ENCODE measurements at regions not wholly inside any gene's neighbourhood (a gene's known extent, or its start where the extent isn't known, plus 50 kb on each side); places are given as distances from the start of the nearest gene placed in this dataset.

DNA sequence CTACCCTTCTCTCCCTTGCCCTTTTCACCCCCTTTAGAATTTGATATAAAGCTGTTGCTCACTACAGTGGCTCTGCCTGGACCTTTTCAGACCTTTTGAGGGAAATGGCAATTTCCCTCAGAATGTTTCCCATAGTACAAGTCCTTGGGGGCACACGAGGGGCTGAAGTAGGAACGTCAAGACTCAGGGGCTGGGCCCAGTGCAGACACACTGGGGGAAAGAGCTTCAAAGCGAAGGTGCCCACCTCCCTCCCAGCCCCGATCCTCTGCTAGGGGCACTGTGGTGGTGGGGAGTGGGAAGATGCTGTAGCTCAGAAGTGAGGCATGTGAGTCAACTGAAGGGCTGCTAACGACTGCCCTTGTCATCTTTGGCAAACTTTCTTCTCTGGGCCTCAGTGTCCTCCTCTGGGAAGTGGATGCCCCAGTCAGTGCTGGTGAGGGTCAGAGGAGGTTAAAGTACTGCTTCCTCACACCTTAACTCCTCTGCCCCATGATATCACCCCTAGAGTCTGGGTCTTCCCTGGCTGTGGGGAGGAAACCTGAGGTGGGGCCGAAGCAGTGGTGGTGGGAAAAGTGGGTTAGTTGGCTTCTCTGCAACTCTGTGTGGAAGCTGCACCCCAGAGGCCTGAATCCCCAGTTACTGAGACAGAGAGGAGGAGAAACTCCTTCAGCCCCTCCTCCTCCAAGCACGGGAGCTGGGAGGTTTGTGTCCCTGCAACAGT, 425.3 kb upstream of the B3GAT1 start:
- H3K4me3 Mint-ChIP-seq = no peak overlapping the region
- intact Hi-C loops (cut with micrococcal nuclease) = no loop called here
- no peak for ATAC-seq (ENCODE audit: low read depth)
- ChIA-PET CTCF (no interaction called here), POLR2A (no interaction called here)
- DNase-seq = no peak
- TF ChIP-seq, protein P1, sequence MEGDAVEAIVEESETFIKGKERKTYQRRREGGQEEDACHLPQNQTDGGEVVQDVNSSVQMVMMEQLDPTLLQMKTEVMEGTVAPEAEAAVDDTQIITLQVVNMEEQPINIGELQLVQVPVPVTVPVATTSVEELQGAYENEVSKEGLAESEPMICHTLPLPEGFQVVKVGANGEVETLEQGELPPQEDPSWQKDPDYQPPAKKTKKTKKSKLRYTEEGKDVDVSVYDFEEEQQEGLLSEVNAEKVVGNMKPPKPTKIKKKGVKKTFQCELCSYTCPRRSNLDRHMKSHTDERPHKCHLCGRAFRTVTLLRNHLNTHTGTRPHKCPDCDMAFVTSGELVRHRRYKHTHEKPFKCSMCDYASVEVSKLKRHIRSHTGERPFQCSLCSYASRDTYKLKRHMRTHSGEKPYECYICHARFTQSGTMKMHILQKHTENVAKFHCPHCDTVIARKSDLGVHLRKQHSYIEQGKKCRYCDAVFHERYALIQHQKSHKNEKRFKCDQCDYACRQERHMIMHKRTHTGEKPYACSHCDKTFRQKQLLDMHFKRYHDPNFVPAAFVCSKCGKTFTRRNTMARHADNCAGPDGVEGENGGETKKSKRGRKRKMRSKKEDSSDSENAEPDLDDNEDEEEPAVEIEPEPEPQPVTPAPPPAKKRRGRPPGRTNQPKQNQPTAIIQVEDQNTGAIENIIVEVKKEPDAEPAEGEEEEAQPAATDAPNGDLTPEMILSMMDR (IDR thresholded peaks at IDR 0.05) = no peak
- no peaks in the 10 kb centered on the region for H3K9me3 Mint-ChIP-seq
- H3K36me3 Mint-ChIP-seq (ENCODE audit: low read depth) = no peaks in the 10 kb centered on the region
- no peak overlapping the region for H3K27ac Mint-ChIP-seq
- H3K27me3 Mint-ChIP-seq = peaks cover 4% of the 10 kb centered on the region
- no peaks in the 10 kb centered on the region for H3K4me1 Mint-ChIP-seq

DNA sequence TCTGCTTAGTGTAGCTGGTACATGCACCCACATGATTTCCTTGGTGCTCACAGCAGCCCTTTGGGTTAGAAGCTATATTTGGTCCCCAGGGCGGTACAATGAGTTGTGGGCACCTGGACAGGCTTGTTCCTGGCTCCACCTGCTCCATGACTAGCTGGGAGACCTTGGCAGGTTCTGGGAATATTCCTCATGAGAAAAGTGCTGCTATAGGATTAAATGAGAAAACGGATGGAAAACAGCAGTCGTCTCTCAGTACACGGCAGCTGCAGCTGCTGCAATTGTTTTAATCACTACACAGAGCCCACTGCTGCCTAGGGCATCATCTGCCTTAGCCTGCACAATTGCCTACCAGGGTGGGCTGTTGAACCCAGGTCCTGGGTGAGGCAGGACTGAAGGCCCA, 424.5 kb upstream of the B3GAT1 start:
- peaks cover under 1% of the 10 kb centered on the region for H3K27me3 Mint-ChIP-seq
- POLR2A ChIA-PET = no interaction called here

DNA sequence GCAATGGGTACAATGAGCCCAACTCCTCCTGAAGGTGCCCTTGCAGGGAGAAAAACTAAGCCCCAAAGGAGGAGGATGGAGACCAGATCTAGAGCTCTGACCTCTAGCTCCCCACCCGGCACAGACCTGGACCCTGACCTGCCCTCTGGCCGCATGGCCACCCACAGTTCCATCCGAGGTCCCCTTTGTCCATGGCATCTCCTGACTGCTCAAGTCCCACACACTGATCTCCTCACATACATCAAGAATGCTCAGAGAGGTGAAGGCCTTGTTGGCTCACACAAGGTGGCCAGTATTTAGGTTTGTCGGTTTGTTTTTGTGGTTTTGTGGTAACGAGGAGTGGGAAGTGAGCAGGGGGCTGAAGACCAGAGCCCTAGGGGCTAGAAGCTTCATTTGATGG, 423.5 kb upstream of the B3GAT1 start:
- TF ChIP-seq, protein P1 (IDR thresholded peaks at IDR 0.05) = no peak
- DNase-seq (no peak), ATAC-seq (ENCODE audit: low read depth) (no peak)
- Mint-ChIP-seq H3K27ac (no peak overlapping the region), H3K9me3 (peaks cover 4% of the 10 kb centered on the region), H3K27me3 (no peaks in the 10 kb centered on the region), H3K4me3 (no peak overlapping the region), H3K36me3 (ENCODE audit: low read depth) (no peaks in the 10 kb centered on the region), H3K4me1 (no peaks in the 10 kb centered on the region)
- POLR2A ChIA-PET = no interaction called here
- intact Hi-C loops (cut with micrococcal nuclease) = no loop called here
- CTCF ChIA-PET = no interaction called here

More for the DNA sequence above, 424.5 kb upstream of the B3GAT1 start:
- ATAC-seq (ENCODE audit: low read depth) (no peak), DNase-seq (no peak)
- H3K4me3 Mint-ChIP-seq = no peak overlapping the region
- H3K9me3 Mint-ChIP-seq = peaks cover 2% of the 10 kb centered on the region
- H3K36me3 Mint-ChIP-seq (ENCODE audit: low read depth) = no peaks in the 10 kb centered on the region
- CTCF ChIA-PET = no interaction called here
- intact Hi-C loops (cut with micrococcal nuclease) = no loop called here
- no peaks in the 10 kb centered on the region for H3K4me1 Mint-ChIP-seq
- TF ChIP-seq, protein P1 (IDR thresholded peaks at IDR 0.05) = no peak
- H3K27ac Mint-ChIP-seq = no peak overlapping the region

DNA sequence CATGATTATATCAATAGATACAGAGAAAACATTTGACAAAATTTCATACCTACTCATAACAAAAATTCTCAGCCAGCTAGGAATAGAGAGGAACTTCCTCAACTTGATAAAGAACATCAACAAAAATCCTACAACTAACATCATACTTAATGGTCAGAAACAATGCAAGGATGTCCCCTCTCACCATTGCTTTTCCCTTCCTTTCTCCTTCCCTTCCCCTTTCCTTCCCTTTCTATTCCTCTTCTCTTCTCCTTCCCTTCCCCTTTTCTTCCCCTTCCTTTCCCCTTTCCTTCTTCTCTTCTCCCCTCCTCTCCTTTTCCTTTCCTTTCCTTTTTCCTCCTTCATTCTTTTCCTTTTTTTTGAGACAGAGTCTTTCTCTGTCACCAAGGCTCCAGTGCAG, 418.3 kb upstream of the B3GAT1 start:
- no peaks in the 10 kb centered on the region for H3K36me3 Mint-ChIP-seq (ENCODE audit: low read depth)
- ChIA-PET CTCF (no interaction called here), POLR2A (no interaction called here)
- TF ChIP-seq, protein P1 (IDR thresholded peaks at IDR 0.05) = no peak
- no peaks in the 10 kb centered on the region for H3K27me3 Mint-ChIP-seq
- H3K4me3 Mint-ChIP-seq = no peak overlapping the region
- DNase-seq = no peak
- no peaks in the 10 kb centered on the region for H3K4me1 Mint-ChIP-seq
- no peak for ATAC-seq (ENCODE audit: low read depth)
- peaks cover 4% of the 10 kb centered on the region for H3K9me3 Mint-ChIP-seq
- intact Hi-C loops (cut with micrococcal nuclease) = no loop called here
- H3K27ac Mint-ChIP-seq = no peak overlapping the region

DNA sequence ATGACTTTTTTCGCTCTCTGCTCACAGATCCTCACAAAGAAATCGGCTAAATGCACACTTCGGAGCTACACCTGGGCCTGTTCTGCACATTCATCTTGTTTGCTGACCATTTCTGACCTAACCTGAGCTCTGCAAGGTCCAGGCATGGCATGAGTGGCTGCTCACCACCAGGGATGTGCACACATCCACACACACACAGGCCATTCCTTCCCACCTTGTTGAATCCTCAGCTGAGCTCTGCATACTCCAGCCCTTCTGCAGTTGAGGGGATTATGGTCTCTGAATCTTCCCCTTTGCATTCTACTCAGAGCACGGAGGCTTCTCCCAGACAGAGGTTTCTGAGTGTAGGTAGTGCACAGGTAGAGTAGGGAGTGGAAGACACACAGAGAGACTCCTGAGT, 411.9 kb upstream of the B3GAT1 start:
- CTCF ChIA-PET = no interaction called here
- ATAC-seq (ENCODE audit: low read depth) (no peak), DNase-seq (no peak)
- H3K9me3 Mint-ChIP-seq = no peaks in the 10 kb centered on the region
- H3K36me3 Mint-ChIP-seq (ENCODE audit: low read depth) = no peaks in the 10 kb centered on the region
- no peaks in the 10 kb centered on the region for H3K4me1 Mint-ChIP-seq
- H3K27ac Mint-ChIP-seq = no peak overlapping the region
- peaks cover 3% of the 10 kb centered on the region for H3K27me3 Mint-ChIP-seq
- H3K4me3 Mint-ChIP-seq = no peak overlapping the region
- POLR2A ChIA-PET = no interaction called here
- intact Hi-C loops (cut with micrococcal nuclease) = no loop called here
- TF ChIP-seq, protein P1 (IDR thresholded peaks at IDR 0.05) = no peak
